GM23338 (cell line): ENCODE measurements at regions not wholly inside any gene's neighbourhood (a gene's known extent, or its start where the extent isn't known, plus 50 kb on each side); places are given as distances from the start of the nearest gene placed in this dataset.

Experiments
- ATAC-seq: fragments of 200-7000 bp; cut with Tn5 transposase; 3 replicates; pipeline ENCODE4 v1.9.1; 2020
- DNase-seq: peaks from one replicate; pipeline ENCODE4 v3.0.0-alpha.2; 2015; ENCODE audit warnings: low spot score
- H2AFZ ChIP-seq: fragments of 200-600 bp; sonication (generic); 2 replicates; pipeline ENCODE4 v1.8.0; 2016; ENCODE audit warnings: antibody characterized with exemption, mild to moderate bottlenecking, moderate library complexity
- H3F3A ChIP-seq: fragments of 200-600 bp; sonication (generic); replicated peaks from 2 replicates; pipeline ENCODE4 v1.8.0; 2017; ENCODE audit warnings: antibody characterized with exemption, mixed run types, low read depth
- H3K27ac ChIP-seq: fragments of 200-600 bp; sonication (generic); 2 replicates; pipeline ENCODE4 v1.6.1; 2016; ENCODE audit warnings: low read depth
- H3K27me3 ChIP-seq: fragments of 200-600 bp; sonication (generic); 2 replicates; pipeline ENCODE4 v1.8.0; 2016; ENCODE audit warnings: mild to moderate bottlenecking, mixed run types, moderate library complexity; ENCODE audit not compliant: insufficient read depth
- H3K36me3 ChIP-seq: fragments of 200-600 bp; sonication (generic); 2 replicates; pipeline ENCODE4 v1.8.0; 2016; ENCODE audit warnings: mild to moderate bottlenecking; ENCODE audit not compliant: insufficient read depth
- H3K4me1 ChIP-seq: fragments of 200-600 bp; sonication (generic); 2 replicates; pipeline ENCODE4 v1.8.0; 2016; ENCODE audit warnings: mild to moderate bottlenecking, moderate library complexity; ENCODE audit not compliant: insufficient read depth
- H3K4me2 ChIP-seq: fragments of 200-600 bp; sonication (generic); 2 replicates; pipeline ENCODE4 v1.7.1; 2017; ENCODE audit warnings: mixed run types
- H3K4me3 ChIP-seq: fragments of 200-600 bp; sonication (generic); 2 replicates; pipeline ENCODE4 v1.6.1; 2016; ENCODE audit warnings: mixed run types
- H3K79me2 ChIP-seq: fragments of 200-600 bp; sonication (generic); replicated peaks from 2 replicates; pipeline ENCODE4 v1.8.0; 2017; ENCODE audit warnings: mild to moderate bottlenecking; ENCODE audit not compliant: insufficient read depth
- H3K9me2 ChIP-seq: fragments of 200-600 bp; sonication (generic); 2 replicates; pipeline ENCODE4 v1.8.0; 2017; ENCODE audit not compliant: insufficient read depth
- H4K20me1 ChIP-seq: fragments of 200-600 bp; sonication (generic); replicated peaks from 2 replicates; pipeline ENCODE4 v1.8.0; 2017; ENCODE audit warnings: mild to moderate bottlenecking; ENCODE audit not compliant: insufficient read depth
- H3K27ac Mint-ChIP-seq: 2 replicates; pipeline ENCODE4 v1.8.0; 2020; ENCODE audit warnings: inconsistent platforms, mild to moderate bottlenecking, moderate library complexity, mixed read lengths
- H3K27me3 Mint-ChIP-seq: 3 replicates; pipeline ENCODE4 v1.8.0; 2022; ENCODE audit warnings: low read depth, mild to moderate bottlenecking, moderate library complexity, mixed read lengths, inconsistent platforms; ENCODE audit not compliant: insufficient read depth, poor library complexity
- H3K36me3 Mint-ChIP-seq: 3 replicates; pipeline ENCODE4 v1.8.0; 2021; ENCODE audit warnings: low read depth, mild to moderate bottlenecking, inconsistent platforms, moderate library complexity, mixed read lengths
- H3K4me1 Mint-ChIP-seq: 3 replicates; pipeline ENCODE4 v1.8.0; 2020; ENCODE audit warnings: mild to moderate bottlenecking, inconsistent platforms, mixed read lengths
- H3K4me3 Mint-ChIP-seq: 3 replicates; pipeline ENCODE4 v1.8.0; 2021; ENCODE audit warnings: moderate library complexity, mild to moderate bottlenecking, inconsistent platforms, mixed read lengths
- H3K9me3 Mint-ChIP-seq: 3 replicates; pipeline ENCODE4 v1.8.0; 2020; ENCODE audit warnings: moderate library complexity, mild to moderate bottlenecking, inconsistent platforms, mixed read lengths
- CREB1 ChIP-seq: fragments of 250-450 bp; sonication (Bioruptor Pico); IDR thresholded peaks from 2 replicates; pipeline ENCODE4 v1.5.0; 2020; ENCODE audit warnings: low read depth, mild to moderate bottlenecking, moderate library complexity
- CTCF ChIP-seq, 2 experiments: fragments of 200-600 bp in 1 of 2; sonication (generic) in 1 of 2; conservative IDR thresholded peaks; 2 replicates each; pipeline versions ENCODE4 v1.5.1 to v1.6.1; 2016 to 2017; ENCODE audit warnings: antibody characterized with exemption in 2 of 2, low read depth in 2 of 2, mild to moderate bottlenecking in 2 of 2, moderate library complexity in 1 of 2
- ETS1 ChIP-seq: IDR thresholded peaks from 2 replicates; pipeline ENCODE4 v1.6.1; 2016; ENCODE audit warnings: antibody characterized with exemption
- EZH2 ChIP-seq: fragments of 200-600 bp; sonication (generic); IDR thresholded peaks from one replicate; pipeline ENCODE4 v1.8.0; 2017; ENCODE audit warnings: antibody characterized with exemption, mild to moderate bottlenecking, low read depth; ENCODE audit not compliant: unreplicated experiment
- JUNB ChIP-seq: IDR thresholded peaks from one replicate; pipeline ENCODE4 v1.6.1; 2016; ENCODE audit warnings: antibody characterized with exemption; ENCODE audit not compliant: unreplicated experiment
- POLR2AphosphoS5 ChIP-seq: IDR thresholded peaks from 2 replicates; pipeline ENCODE4 v1.6.1; 2016; ENCODE audit warnings: antibody characterized with exemption, low read depth
- REST ChIP-seq: IDR thresholded peaks from one replicate; pipeline ENCODE4 v1.6.1; 2018; ENCODE audit warnings: antibody characterized with exemption; ENCODE audit not compliant: unreplicated experiment
- STAT1 ChIP-seq: IDR thresholded peaks from one replicate; pipeline ENCODE4 v1.6.1; 2016; ENCODE audit warnings: antibody characterized with exemption; ENCODE audit not compliant: unreplicated experiment
- ZNF114 ChIP-seq: fragments of 250-450 bp; sonication (Bioruptor Pico); IDR thresholded peaks from 2 replicates; pipeline ENCODE4 v1.5.0; 2020; ENCODE audit warnings: mild to moderate bottlenecking, moderate library complexity
- ZNF331 ChIP-seq: fragments of 250-450 bp; sonication (Bioruptor Pico); IDR thresholded peaks from 2 replicates; pipeline ENCODE4 v1.5.0; 2020; ENCODE audit warnings: low read depth, mild to moderate bottlenecking, moderate library complexity
- TF ChIP-seq, protein P1 (sequence below): fragments of 250-450 bp; sonication (Bioruptor Pico); IDR thresholded peaks from 2 replicates; pipeline ENCODE4 v1.5.0; 2020; ENCODE audit warnings: mild to moderate bottlenecking, moderate library complexity

GRCh38 chr17:33816842-33817617 is 438.1 kb upstream of the CCL2 start:
- Mint-ChIP-seq H3K36me3 (no peaks in the 10 kb centered on the region), H3K4me3 (no peak overlapping the region), H3K9me3 (no peaks in the 10 kb centered on the region), H3K27me3 (peaks cover 3% of the 10 kb centered on the region), H3K4me1 (peaks cover 12% of the 10 kb centered on the region), H3K27ac (no peak overlapping the region)
- Histone ChIP-seq H3K36me3 (no peaks in the 10 kb centered on the region), H3K4me1 (peaks cover 3% of the 10 kb centered on the region; the same call in 1 of the 2 replicates), H3K79me2 (no peaks in the 10 kb centered on the region), H3K27ac (no peak overlapping the region), H3K4me2 (no peak overlapping the region), H3K9me2 (peaks cover 4% of the 10 kb centered on the region; the same call in 1 of the 2 replicates), H4K20me1 (no peaks in the 10 kb centered on the region; the same call in 1 of the 2 replicates), H3K4me3 (no peak overlapping the region), H3K27me3 (no peaks in the 10 kb centered on the region), H3F3A (no peaks in the 10 kb centered on the region), H2AFZ (no peak overlapping the region)
- TF ChIP-seq JUNB (no peak), ETS1 (no peak), ZNF331 (CRISPR knock-in tag) (no peak), CREB1 (CRISPR knock-in tag) (no peak), CTCF (conservative IDR thresholded peaks at IDR 0.05; ENCODE audit: low read depth in 2 of 2) (no peak), EZH2 (no peak), REST (no peak), STAT1 (no peak), POLR2AphosphoS5 (no peak), ZNF114 (CRISPR knock-in tag) (no peak)
- TF ChIP-seq, protein P1, sequence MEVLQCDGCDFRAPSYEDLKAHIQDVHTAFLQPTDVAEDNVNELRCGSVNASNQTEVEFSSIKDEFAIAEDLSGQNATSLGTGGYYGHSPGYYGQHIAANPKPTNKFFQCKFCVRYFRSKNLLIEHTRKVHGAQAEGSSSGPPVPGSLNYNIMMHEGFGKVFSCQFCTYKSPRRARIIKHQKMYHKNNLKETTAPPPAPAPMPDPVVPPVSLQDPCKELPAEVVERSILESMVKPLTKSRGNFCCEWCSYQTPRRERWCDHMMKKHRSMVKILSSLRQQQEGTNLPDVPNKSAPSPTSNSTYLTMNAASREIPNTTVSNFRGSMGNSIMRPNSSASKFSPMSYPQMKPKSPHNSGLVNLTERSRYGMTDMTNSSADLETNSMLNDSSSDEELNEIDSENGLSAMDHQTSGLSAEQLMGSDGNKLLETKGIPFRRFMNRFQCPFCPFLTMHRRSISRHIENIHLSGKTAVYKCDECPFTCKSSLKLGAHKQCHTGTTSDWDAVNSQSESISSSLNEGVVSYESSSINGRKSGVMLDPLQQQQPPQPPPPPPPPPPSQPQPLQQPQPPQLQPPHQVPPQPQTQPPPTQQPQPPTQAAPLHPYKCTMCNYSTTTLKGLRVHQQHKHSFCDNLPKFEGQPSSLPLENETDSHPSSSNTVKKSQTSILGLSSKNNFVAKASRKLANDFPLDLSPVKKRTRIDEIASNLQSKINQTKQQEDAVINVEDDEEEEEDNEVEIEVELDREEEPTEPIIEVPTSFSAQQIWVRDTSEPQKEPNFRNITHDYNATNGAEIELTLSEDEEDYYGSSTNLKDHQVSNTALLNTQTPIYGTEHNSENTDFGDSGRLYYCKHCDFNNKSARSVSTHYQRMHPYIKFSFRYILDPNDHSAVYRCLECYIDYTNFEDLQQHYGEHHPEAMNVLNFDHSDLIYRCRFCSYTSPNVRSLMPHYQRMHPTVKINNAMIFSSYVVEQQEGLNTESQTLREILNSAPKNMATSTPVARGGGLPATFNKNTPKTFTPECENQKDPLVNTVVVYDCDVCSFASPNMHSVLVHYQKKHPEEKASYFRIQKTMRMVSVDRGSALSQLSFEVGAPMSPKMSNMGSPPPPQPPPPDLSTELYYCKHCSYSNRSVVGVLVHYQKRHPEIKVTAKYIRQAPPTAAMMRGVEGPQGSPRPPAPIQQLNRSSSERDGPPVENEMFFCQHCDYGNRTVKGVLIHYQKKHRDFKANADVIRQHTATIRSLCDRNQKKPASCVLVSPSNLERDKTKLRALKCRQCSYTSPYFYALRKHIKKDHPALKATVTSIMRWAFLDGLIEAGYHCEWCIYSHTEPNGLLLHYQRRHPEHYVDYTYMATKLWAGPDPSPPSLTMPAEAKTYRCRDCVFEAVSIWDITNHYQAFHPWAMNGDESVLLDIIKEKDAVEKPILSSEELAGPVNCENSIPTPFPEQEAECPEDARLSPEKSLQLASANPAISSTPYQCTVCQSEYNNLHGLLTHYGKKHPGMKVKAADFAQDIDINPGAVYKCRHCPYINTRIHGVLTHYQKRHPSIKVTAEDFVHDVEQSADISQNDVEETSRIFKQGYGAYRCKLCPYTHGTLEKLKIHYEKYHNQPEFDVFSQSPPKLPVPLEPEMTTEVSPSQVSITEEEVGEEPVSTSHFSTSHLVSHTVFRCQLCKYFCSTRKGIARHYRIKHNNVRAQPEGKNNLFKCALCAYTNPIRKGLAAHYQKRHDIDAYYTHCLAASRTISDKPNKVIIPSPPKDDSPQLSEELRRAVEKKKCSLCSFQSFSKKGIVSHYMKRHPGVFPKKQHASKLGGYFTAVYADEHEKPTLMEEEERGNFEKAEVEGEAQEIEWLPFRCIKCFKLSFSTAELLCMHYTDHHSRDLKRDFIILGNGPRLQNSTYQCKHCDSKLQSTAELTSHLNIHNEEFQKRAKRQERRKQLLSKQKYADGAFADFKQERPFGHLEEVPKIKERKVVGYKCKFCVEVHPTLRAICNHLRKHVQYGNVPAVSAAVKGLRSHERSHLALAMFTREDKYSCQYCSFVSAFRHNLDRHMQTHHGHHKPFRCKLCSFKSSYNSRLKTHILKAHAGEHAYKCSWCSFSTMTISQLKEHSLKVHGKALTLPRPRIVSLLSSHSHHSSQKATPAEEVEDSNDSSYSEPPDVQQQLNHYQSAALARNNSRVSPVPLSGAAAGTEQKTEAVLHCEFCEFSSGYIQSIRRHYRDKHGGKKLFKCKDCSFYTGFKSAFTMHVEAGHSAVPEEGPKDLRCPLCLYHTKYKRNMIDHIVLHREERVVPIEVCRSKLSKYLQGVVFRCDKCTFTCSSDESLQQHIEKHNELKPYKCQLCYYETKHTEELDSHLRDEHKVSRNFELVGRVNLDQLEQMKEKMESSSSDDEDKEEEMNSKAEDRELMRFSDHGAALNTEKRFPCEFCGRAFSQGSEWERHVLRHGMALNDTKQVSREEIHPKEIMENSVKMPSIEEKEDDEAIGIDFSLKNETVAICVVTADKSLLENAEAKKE (CRISPR knock-in tag): no peak
- DNase-seq (peak; percentile 15), ATAC-seq (peak; percentile 85)
